ENCODE measurements at regions not wholly inside any gene's neighbourhood (a gene's known extent, or its start where the extent isn't known, plus 50 kb on each side); places are given as distances from the start of the nearest gene placed in this dataset.

GRCh38 chr10:35758076-35758475 lies 116.0 kb upstream of the FZD8 start:
- no peak for DNase-seq

GRCh38 chr10:35754519-35754918 lies 112.4 kb upstream of the FZD8 start:
- no peak for DNase-seq

GRCh38 chr10:35752469-35753461 lies 110.7 kb upstream of the FZD8 start:
- no peak for DNase-seq

- DNase-seq, result no peak
Measured at GRCh38 chr10:35751347-35751746, 109.3 kb upstream of the FZD8 start.

- no peak for DNase-seq
Measured at GRCh38 chr10:35749230-35749629, 107.1 kb upstream of the FZD8 start.

- no peak for DNase-seq
Measured at GRCh38 chr10:35745617-35746403, 103.7 kb upstream of the FZD8 start.

GRCh38 chr10:35743851-35744250 lies 101.8 kb upstream of the FZD8 start:
- DNase-seq, result no peak

GRCh38 chr10:35743351-35743750 lies 101.3 kb upstream of the FZD8 start:
- DNase-seq, result no peak

- no peak for DNase-seq
Measured at GRCh38 chr10:35739998-35740397, 97.9 kb upstream of the FZD8 start.

- DNase-seq, result no peak
Measured at GRCh38 chr10:35735412-35735811, 93.3 kb upstream of the FZD8 start.

- DNase-seq, result no peak
Measured at GRCh38 chr10:35731828-35732227, 89.7 kb upstream of the FZD8 start.

- DNase-seq, result no peak
Measured at GRCh38 chr10:35728341-35728740, 86.2 kb upstream of the FZD8 start.

GRCh38 chr10:35726846-35727245 lies 84.8 kb upstream of the FZD8 start:
- DNase-seq, result no peak

GRCh38 chr10:35723992-35724391 lies 81.9 kb upstream of the FZD8 start:
- no peak for DNase-seq

GRCh38 chr10:35723059-35723458 lies 81.0 kb upstream of the FZD8 start:
- no peak for DNase-seq

- DNase-seq, result no peak
Measured at GRCh38 chr10:35722636-35723035, 80.5 kb upstream of the FZD8 start.

GRCh38 chr10:35722226-35722625 lies 80.1 kb upstream of the FZD8 start:
- DNase-seq, result no peak

GRCh38 chr10:35720366-35720765 lies 78.3 kb upstream of the FZD8 start:
- DNase-seq, result no peak

GRCh38 chr10:35716776-35717175 lies 74.7 kb upstream of the FZD8 start:
- no peak for DNase-seq

- no peak for DNase-seq
Measured at GRCh38 chr10:35712486-35712885, 70.4 kb upstream of the FZD8 start.

GRCh38 chr10:35711615-35712411 lies 69.7 kb upstream of the FZD8 start:
- DNase-seq, result no peak

- DNase-seq, result no peak
Measured at GRCh38 chr10:35707642-35708425, 65.7 kb upstream of the FZD8 start.

All from inflammatory macrophage (primary cell).